ENCODE measurements at regions not wholly inside any gene's neighbourhood (a gene's known extent, or its start where the extent isn't known, plus 50 kb on each side); places are given as distances from the start of the nearest gene placed in this dataset.
"Not testable (repeated sequence)": the region's sequence is repeated elsewhere in the genome, so short reads cannot be mapped to it uniquely, and the experiment has no call there.

GRCh38 chr5:67983251-67984110, 232.1 kb upstream of the PIK3R1 start:
- DNase-seq (ENCODE audit: low read depth) = peak; percentile 80
- H3K4me3 ChIP-seq (ENCODE audit: low read depth, low read length) = no peak overlapping the region
- no peak for TF ChIP-seq CTCF (IDR thresholded peaks at IDR 0.05; ENCODE audit: insufficient read depth, low read depth, low read length)

- not testable (repeated sequence) for DNase-seq (ENCODE audit: low read depth); H3K4me3 ChIP-seq (ENCODE audit: low read depth, low read length)
Observed at GRCh38 chr5:67982160-67982559, 233.4 kb upstream of the PIK3R1 start.

- H3K4me3 ChIP-seq (ENCODE audit: low read depth, low read length) = no peak overlapping the region
- no peak for TF ChIP-seq CTCF (IDR thresholded peaks at IDR 0.05; ENCODE audit: insufficient read depth, low read depth, low read length)
- no peak for DNase-seq (ENCODE audit: low read depth)
Observed at GRCh38 chr5:67978171-67978570, 237.4 kb upstream of the PIK3R1 start.

GRCh38 chr5:67976891-67977601, 238.5 kb upstream of the PIK3R1 start:
- no peak for TF ChIP-seq CTCF (IDR thresholded peaks at IDR 0.05; ENCODE audit: insufficient read depth, low read depth, low read length)
- DNase-seq (ENCODE audit: low read depth) = no peak
- H3K4me3 ChIP-seq (ENCODE audit: low read depth, low read length) = no peak overlapping the region

GRCh38 chr5:67976181-67976580, 239.4 kb upstream of the PIK3R1 start:
- no peak overlapping the region for H3K4me3 ChIP-seq (ENCODE audit: low read depth, low read length)
- no peak for DNase-seq (ENCODE audit: low read depth)
- TF ChIP-seq CTCF (IDR thresholded peaks at IDR 0.05; ENCODE audit: insufficient read depth, low read depth, low read length) = no peak

GRCh38 chr5:67974471-67974870, 241.1 kb upstream of the PIK3R1 start:
- no peak for DNase-seq (ENCODE audit: low read depth)
- no peak for TF ChIP-seq CTCF (IDR thresholded peaks at IDR 0.05; ENCODE audit: insufficient read depth, low read depth, low read length)

GRCh38 chr5:67974054-67974453, 241.5 kb upstream of the PIK3R1 start:
- no peak for TF ChIP-seq CTCF (IDR thresholded peaks at IDR 0.05; ENCODE audit: insufficient read depth, low read depth, low read length)
- no peak overlapping the region for H3K4me3 ChIP-seq (ENCODE audit: low read depth, low read length)
- no peak for DNase-seq (ENCODE audit: low read depth)

More at GRCh38 chr5:67974471-67974870, 241.1 kb upstream of the PIK3R1 start:
- H3K4me3 ChIP-seq (ENCODE audit: low read depth, low read length) = no peak overlapping the region
